HCT116 (cell line): ENCODE measurements at regions not wholly inside any gene's neighbourhood (a gene's known extent, or its start where the extent isn't known, plus 50 kb on each side); places are given as distances from the start of the nearest gene placed in this dataset.

Experiments
- ATAC-seq: fragments of 200-7000 bp; cut with Tn5 transposase; 2 replicates; pipeline ENCODE4 v1.9.1; 2020; ENCODE audit warnings: mild to moderate bottlenecking, moderate library complexity
- BruUV-seq: library from RNA; stranded (reverse); fragments of 400-500 nt; replicated peaks from 2 replicates; lab custom pipeline; 2021; lab: Mats Ljungman, UMichigan
- CTCF ChIA-PET: fragments of 300-600 bp; sonication (Branson Sonifier 250); formaldehyde crosslinking; loops from one replicate; lab custom pipeline; 2021; ENCODE audit warnings: antibody characterized with exemption; lab: Charles Lee
- POLR2A ChIA-PET: fragments of 300-600, 350-600 bp; sonication (Branson Sonifier 250); formaldehyde crosslinking; loops from one replicate; lab custom pipeline; 2021; ENCODE audit warnings: antibody characterized with exemption; lab: Charles Lee
- RAD21 ChIA-PET, 2 experiments: fragments of 300-600 bp; sonication (Branson Sonifier 250); formaldehyde crosslinking; loops; one replicate each; lab custom pipeline; 2023; ENCODE audit warnings: low total read pairs in 2 of 2; ENCODE audit not compliant: uncharacterized antibody in 2 of 2, unreplicated experiment in 2 of 2, low non-redundant PET in 1 of 2; lab: Charles Lee
- DNase-seq: peaks from one replicate; pipeline ENCODE4 v3.0.0-alpha.2; 2010; ENCODE audit warnings: low read depth, low spot score
- H2AFZ ChIP-seq: fragments of 200-600 bp; shearing (Covaris generic), sonication (generic); 2 replicates; pipeline ENCODE4 v1.6.1; 2017; ENCODE audit warnings: low read depth, mixed run types, mixed read lengths, antibody characterized with exemption, low read length; ENCODE audit not compliant: poor library complexity, severe bottlenecking
- H3K27ac ChIP-seq: 2 replicates; pipeline ENCODE4 v1.5.1; 2012; ENCODE audit warnings: low read depth, low read length
- H3K27me3 ChIP-seq: fragments of 200-600 bp; sonication (generic); 2 replicates; pipeline ENCODE4 v1.6.1; 2016; ENCODE audit warnings: mixed run types, low read length, mixed read lengths; ENCODE audit not compliant: insufficient read depth
- H3K36me3 ChIP-seq, 2 experiments: fragments of 200-500 bp in 1 of 2; fragments of 200-600 bp in 1 of 2; sonication (Bioruptor generic) in 1 of 2; sonication (generic) in 1 of 2; 2 replicates each; pipeline versions ENCODE4 v1.5.1 to v1.6.1; 2014 to 2016; ENCODE audit warnings: low read length in 2 of 2, inconsistent platforms in 1 of 2, mixed read lengths in 1 of 2, mixed run types in 1 of 2; ENCODE audit not compliant: insufficient read depth in 2 of 2, control insufficient read depth in 1 of 2
- H3K4me1 ChIP-seq, 2 experiments: fragments of 200-600 bp in 1 of 2; sonication (generic) in 1 of 2; 2 replicates each; pipeline versions ENCODE4 v1.5.1 to v1.6.1; 2012 to 2017; ENCODE audit warnings: low read length in 2 of 2, inconsistent platforms in 1 of 2, mild to moderate bottlenecking in 1 of 2, mixed read lengths in 1 of 2, mixed run types in 1 of 2, moderate library complexity in 1 of 2; ENCODE audit not compliant: insufficient read depth in 2 of 2, control insufficient read depth in 1 of 2
- H3K4me2 ChIP-seq: fragments of 200-600 bp; sonication (generic); 2 replicates; pipeline ENCODE4 v1.6.1; 2017; ENCODE audit warnings: mixed run types, low read length, mixed read lengths
- H3K4me3 ChIP-seq, 2 experiments: fragments of 200-600 bp in 1 of 2; sonication (generic) in 1 of 2; replicated peaks in 1 of 2; 2 replicates each; pipeline ENCODE4 v1.5.1; 2011 to 2016; ENCODE audit warnings: low read length in 2 of 2, control low read depth in 1 of 2, low read depth in 1 of 2, mild to moderate bottlenecking in 1 of 2, mixed read lengths in 1 of 2, mixed run types in 1 of 2
- H3K79me2 ChIP-seq: fragments of 200-600 bp; sonication (generic); 2 replicates; pipeline ENCODE4 v1.6.1; 2017; ENCODE audit warnings: mild to moderate bottlenecking, mixed run types, low read length, moderate library complexity, mixed read lengths; ENCODE audit not compliant: insufficient read depth
- H3K9ac ChIP-seq: fragments of 200-600 bp; sonication (generic); 2 replicates; pipeline ENCODE4 v1.6.1; 2016; ENCODE audit warnings: low read length, mixed read lengths
- H3K9me2 ChIP-seq: fragments of 200-600 bp; sonication (generic), shearing (Covaris generic); 2 replicates; pipeline ENCODE4 v1.6.1; 2017; ENCODE audit warnings: mixed run types, mild to moderate bottlenecking, moderate library complexity; ENCODE audit not compliant: insufficient read depth
- H3K9me3 ChIP-seq, 2 experiments: fragments of 200-500 bp in 1 of 2; fragments of 200-600 bp in 1 of 2; sonication (Bioruptor generic) in 1 of 2; sonication (generic) in 1 of 2; 2 replicates each; pipeline ENCODE4 v1.6.1; 2014 to 2017; ENCODE audit warnings: low read length in 2 of 2, mixed read lengths in 2 of 2, inconsistent platforms in 1 of 2, low read depth in 1 of 2, mild to moderate bottlenecking in 1 of 2, mixed run types in 1 of 2, moderate library complexity in 1 of 2; ENCODE audit not compliant: control insufficient read depth in 1 of 2, insufficient read depth in 1 of 2
- H4K20me1 ChIP-seq: fragments of 200-600 bp; sonication (generic), shearing (Covaris generic); 2 replicates; pipeline ENCODE4 v1.6.1; 2017; ENCODE audit warnings: mixed run types, mild to moderate bottlenecking, moderate library complexity; ENCODE audit not compliant: insufficient read depth
- ATF3 ChIP-seq: IDR thresholded peaks from 2 replicates; pipeline ENCODE4 v1.6.1; 2012
- CBX3 ChIP-seq: IDR thresholded peaks from 2 replicates; pipeline ENCODE4 v1.6.1; 2012; ENCODE audit warnings: low read depth
- CEBPB ChIP-seq: IDR thresholded peaks from 2 replicates; pipeline ENCODE4 v1.6.1; 2012; ENCODE audit warnings: low read depth
- EGR1 ChIP-seq: IDR thresholded peaks from 2 replicates; pipeline ENCODE4 v1.6.1; 2012; ENCODE audit warnings: low read depth
- ELF1 ChIP-seq: IDR thresholded peaks from 2 replicates; pipeline ENCODE4 v1.6.1; 2012; ENCODE audit warnings: low read depth, borderline replicate concordance
- EZH2phosphoT487 ChIP-seq: fragments of 200-600 bp; IDR thresholded peaks from 2 replicates; pipeline ENCODE4 v1.6.1; 2018; ENCODE audit warnings: antibody characterized with exemption, borderline replicate concordance
- FOSL1 ChIP-seq: IDR thresholded peaks from 2 replicates; pipeline ENCODE4 v1.6.1; 2012; ENCODE audit warnings: low read depth
- JUND ChIP-seq: IDR thresholded peaks from 2 replicates; pipeline ENCODE4 v1.6.1; 2012
- MAX ChIP-seq: IDR thresholded peaks from 2 replicates; pipeline ENCODE4 v1.6.1; 2012
- POLR2A ChIP-seq: IDR thresholded peaks from 2 replicates; pipeline ENCODE4 v1.7.0; 2011; ENCODE audit warnings: borderline replicate concordance; ENCODE audit not compliant: insufficient read depth, insufficient read length; ENCODE audit errors: extremely low read depth
- POLR2AphosphoS5 ChIP-seq: IDR thresholded peaks from 2 replicates; pipeline ENCODE4 v1.6.1; 2011; ENCODE audit warnings: mild to moderate bottlenecking, low read depth, low read length, moderate library complexity
- RAD21 ChIP-seq: IDR thresholded peaks from 2 replicates; pipeline ENCODE4 v1.6.1; 2012; ENCODE audit warnings: low read depth, mild to moderate bottlenecking
- REST ChIP-seq: IDR thresholded peaks from 2 replicates; pipeline ENCODE4 v1.6.1; 2012; ENCODE audit warnings: low read depth
- SIN3A ChIP-seq: IDR thresholded peaks from 2 replicates; pipeline ENCODE4 v1.6.1; 2012; ENCODE audit warnings: low read depth
- SP1 ChIP-seq: IDR thresholded peaks from 2 replicates; pipeline ENCODE4 v1.6.1; 2012; ENCODE audit warnings: low read depth
- SRF ChIP-seq: IDR thresholded peaks from 2 replicates; pipeline ENCODE4 v1.6.1; 2012; ENCODE audit warnings: low read depth
- YY1 ChIP-seq: IDR thresholded peaks from 2 replicates; pipeline ENCODE4 v1.6.1; 2011; ENCODE audit warnings: low read length, low read depth, moderate library complexity, mild to moderate bottlenecking; ENCODE audit not compliant: insufficient replicate concordance; ENCODE audit errors: extremely low read depth
- ZNF274 ChIP-seq: fragments of 200-500 bp; sonication (Bioruptor generic); IDR thresholded peaks from 2 replicates; pipeline ENCODE4 v1.6.1; 2014; ENCODE audit warnings: mild to moderate bottlenecking, low read depth, low read length, inconsistent platforms
- intact Hi-C: fragments of 100-400 bp; cut with micrococcal nuclease; formaldehyde crosslinking; loops from 2 replicates; pipeline ENCODE4 v1.10.0; 2022
- TF ChIP-seq, protein P1 (sequence below): IDR thresholded peaks from 2 replicates; pipeline ENCODE4 v1.6.1; 2011; ENCODE audit warnings: mild to moderate bottlenecking, low read length, moderate library complexity; ENCODE audit not compliant: insufficient replicate concordance; ENCODE audit errors: extremely low read depth
- TF ChIP-seq, protein P2 (sequence below), 3 experiments: fragments of 200-600 bp in 1 of 3; sonication (generic) in 1 of 3; IDR thresholded peaks in 2 of 3; conservative IDR thresholded peaks in 1 of 3; 2 replicates each; pipeline ENCODE4 v1.5.1; 2012 to 2017; ENCODE audit warnings: low read depth in 2 of 3, low read length in 2 of 3, antibody characterized with exemption in 1 of 3, borderline replicate concordance in 1 of 3, control low read depth in 1 of 3, mild to moderate bottlenecking in 1 of 3, mixed read lengths in 1 of 3, mixed run types in 1 of 3, moderate library complexity in 1 of 3; ENCODE audit not compliant: insufficient read depth in 1 of 3

- ATAC-seq (no peak), DNase-seq (no peak)
- Histone ChIP-seq H3K9ac (no peak overlapping the region), H3K9me3 (peaks cover 9 to 13% of the 10 kb centered on the region in 2 experiments; a peak in 3 of 4 replicates), H3K79me2 (no peaks in the 10 kb centered on the region), H4K20me1 (no peaks in the 10 kb centered on the region)
- intact Hi-C loops: no loop called here
- TF ChIP-seq SRF: no peak
- TF ChIP-seq SP1: no peak
- TF ChIP-seq EZH2phosphoT487: no peak
- TF ChIP-seq ZNF274: no peak
- no peak for TF ChIP-seq ATF3
- TF ChIP-seq, protein P1, sequence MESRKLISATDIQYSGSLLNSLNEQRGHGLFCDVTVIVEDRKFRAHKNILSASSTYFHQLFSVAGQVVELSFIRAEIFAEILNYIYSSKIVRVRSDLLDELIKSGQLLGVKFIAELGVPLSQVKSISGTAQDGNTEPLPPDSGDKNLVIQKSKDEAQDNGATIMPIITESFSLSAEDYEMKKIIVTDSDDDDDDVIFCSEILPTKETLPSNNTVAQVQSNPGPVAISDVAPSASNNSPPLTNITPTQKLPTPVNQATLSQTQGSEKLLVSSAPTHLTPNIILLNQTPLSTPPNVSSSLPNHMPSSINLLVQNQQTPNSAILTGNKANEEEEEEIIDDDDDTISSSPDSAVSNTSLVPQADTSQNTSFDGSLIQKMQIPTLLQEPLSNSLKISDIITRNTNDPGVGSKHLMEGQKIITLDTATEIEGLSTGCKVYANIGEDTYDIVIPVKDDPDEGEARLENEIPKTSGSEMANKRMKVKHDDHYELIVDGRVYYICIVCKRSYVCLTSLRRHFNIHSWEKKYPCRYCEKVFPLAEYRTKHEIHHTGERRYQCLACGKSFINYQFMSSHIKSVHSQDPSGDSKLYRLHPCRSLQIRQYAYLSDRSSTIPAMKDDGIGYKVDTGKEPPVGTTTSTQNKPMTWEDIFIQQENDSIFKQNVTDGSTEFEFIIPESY: no peak
- no peak for TF ChIP-seq REST
- TF ChIP-seq RAD21: no peak
- TF ChIP-seq ELF1: no peak
- TF ChIP-seq YY1: no peak
- TF ChIP-seq CEBPB: no peak
- TF ChIP-seq, protein P2, sequence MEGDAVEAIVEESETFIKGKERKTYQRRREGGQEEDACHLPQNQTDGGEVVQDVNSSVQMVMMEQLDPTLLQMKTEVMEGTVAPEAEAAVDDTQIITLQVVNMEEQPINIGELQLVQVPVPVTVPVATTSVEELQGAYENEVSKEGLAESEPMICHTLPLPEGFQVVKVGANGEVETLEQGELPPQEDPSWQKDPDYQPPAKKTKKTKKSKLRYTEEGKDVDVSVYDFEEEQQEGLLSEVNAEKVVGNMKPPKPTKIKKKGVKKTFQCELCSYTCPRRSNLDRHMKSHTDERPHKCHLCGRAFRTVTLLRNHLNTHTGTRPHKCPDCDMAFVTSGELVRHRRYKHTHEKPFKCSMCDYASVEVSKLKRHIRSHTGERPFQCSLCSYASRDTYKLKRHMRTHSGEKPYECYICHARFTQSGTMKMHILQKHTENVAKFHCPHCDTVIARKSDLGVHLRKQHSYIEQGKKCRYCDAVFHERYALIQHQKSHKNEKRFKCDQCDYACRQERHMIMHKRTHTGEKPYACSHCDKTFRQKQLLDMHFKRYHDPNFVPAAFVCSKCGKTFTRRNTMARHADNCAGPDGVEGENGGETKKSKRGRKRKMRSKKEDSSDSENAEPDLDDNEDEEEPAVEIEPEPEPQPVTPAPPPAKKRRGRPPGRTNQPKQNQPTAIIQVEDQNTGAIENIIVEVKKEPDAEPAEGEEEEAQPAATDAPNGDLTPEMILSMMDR (IDR thresholded peaks at IDR 0.05 in 2 of 3, conservative IDR thresholded peaks at IDR 0.05 in 1 of 3; ENCODE audit: borderline replicate concordance in 1 of 3, insufficient read depth in 1 of 3, low read depth in 2 of 3, low read length in 2 of 3): no peak
- no peak for TF ChIP-seq JUND
- no peak for TF ChIP-seq MAX
- no peak for TF ChIP-seq SIN3A
- TF ChIP-seq EGR1: no peak
- no peak for TF ChIP-seq POLR2AphosphoS5
- TF ChIP-seq FOSL1: no peak
- no peak for TF ChIP-seq POLR2A
- TF ChIP-seq CBX3: no peak
- TF ChIP-seq, all 23 proteins: peak for 0
- Histone ChIP-seq H3K4me3 (no peak overlapping the region), H3K36me3 (no peaks in the 10 kb centered on the region), H2AFZ (no peak overlapping the region), H3K4me1 (no peaks in the 10 kb centered on the region), H3K9me2 (no peaks in the 10 kb centered on the region), H3K27ac (no peak overlapping the region), H3K27me3 (no peaks in the 10 kb centered on the region), H3K4me2 (no peak overlapping the region)
- BruUV-seq: no TSS peak
- RAD21 ChIA-PET: no interaction called here
- POLR2A ChIA-PET: no interaction called here
- CTCF ChIA-PET: no interaction called here
Measured at GRCh38 chr6:68044264-68044663, 590.8 kb upstream of the ADGRB3 start.
